Fibroblast of the conjunctiva (primary cell): ENCODE measurements at regions not wholly inside any gene's neighbourhood (a gene's known extent, or its start where the extent isn't known, plus 50 kb on each side); places are given as distances from the start of the nearest gene placed in this dataset.

Source experiments
- DNase-seq: peaks from one replicate; pipeline ENCODE4 v3.0.0-alpha.2; 2010; ENCODE audit warnings: low read depth

GRCh38 chr12:94714378-94715114, 64.2 kb upstream of the TMCC3 start:
- DNase-seq, result peak; percentile 10

GRCh38 chr12:94712815-94713515, 62.6 kb upstream of the TMCC3 start:
- DNase-seq, result no peak

- no peak for DNase-seq
These were observed 60.6 kb upstream of the TMCC3 start for GRCh38 chr12:94710933-94711332.

GRCh38 chr12:94707892-94708291, 57.5 kb upstream of the TMCC3 start:
- DNase-seq, result peak; percentile 49

- no peak for DNase-seq
These were observed 56.7 kb upstream of the TMCC3 start for GRCh38 chr12:94707036-94707435.

- no peak for DNase-seq
These were observed 55.9 kb upstream of the TMCC3 start for GRCh38 chr12:94706250-94706661.

GRCh38 chr12:94705676-94706075, 55.3 kb upstream of the TMCC3 start:
- DNase-seq, result no peak

- DNase-seq, result peak; percentile 68
These were observed 54.3 kb upstream of the TMCC3 start for GRCh38 chr12:94704452-94705306.

- no peak for DNase-seq
These were observed 52.3 kb upstream of the TMCC3 start for GRCh38 chr12:94702696-94703095.

GRCh38 chr12:94701711-94702110, 51.4 kb upstream of the TMCC3 start:
- no peak for DNase-seq

GRCh38 chr12:94700662-94701061, 50.3 kb upstream of the TMCC3 start:
- no peak for DNase-seq
